ENCODE measurements at regions not wholly inside any gene's neighbourhood (a gene's known extent, or its start where the extent isn't known, plus 50 kb on each side); places are given as distances from the start of the nearest gene placed in this dataset.

- no peak overlapping the region for H3K4me2 ChIP-seq
- ChIA-PET POLR2A (no interaction called here), CTCF (interaction anchor here (1.0 kb wide), 1 partner anchor 26 kb away, joined by 3 read pairs; no protein-coding TSS in a partner anchor)
- no peaks in the 10 kb centered on the region for H3K4me1 ChIP-seq (ENCODE audit: control insufficient read depth in 1 of 2, insufficient read depth in 2 of 2, low read depth in 1 of 2, low read length in 1 of 2)
- no peak overlapping the region for H3K9ac ChIP-seq
- H3K79me2 ChIP-seq (ENCODE audit: insufficient read depth) = no peaks in the 10 kb centered on the region
- no peak overlapping the region for H2AFZ ChIP-seq (ENCODE audit: low read depth)
- H3K9me3 ChIP-seq = no peaks in the 10 kb centered on the region
- no peak overlapping the region for H3K4me3 ChIP-seq (ENCODE audit: low read depth in 2 of 2, low read length in 1 of 2)
- no peak for DNase-seq
- H3K27me3 ChIP-seq (ENCODE audit: insufficient read depth) = no peaks in the 10 kb centered on the region
- no peak for TF ChIP-seq GATA2 (CRISPR knock-in tag; IDR thresholded peaks at IDR 0.05)
- no peak for TF ChIP-seq FOXJ3 (CRISPR knock-in tag; IDR thresholded peaks at IDR 0.05)
- no peak for TF ChIP-seq MEF2A (IDR thresholded peaks at IDR 0.05; ENCODE audit: borderline replicate concordance, low read depth)
- TF ChIP-seq CHD2 (IDR thresholded peaks at IDR 0.05; ENCODE audit: low read length, partially characterized antibody) = no peak
- no peak for TF ChIP-seq NRF1 (IDR thresholded peaks at IDR 0.05; ENCODE audit: low read depth, low read length)
- TF ChIP-seq USF1 (IDR thresholded peaks at IDR 0.05; ENCODE audit: borderline replicate concordance, low read depth) = no peak
- no peak for TF ChIP-seq CTCF (IDR thresholded peaks at IDR 0.05)
- no peak for TF ChIP-seq SMC3 (IDR thresholded peaks at IDR 0.05; ENCODE audit: low read depth, low read length)
- no peak for TF ChIP-seq FOXM1 (IDR thresholded peaks at IDR 0.05; ENCODE audit: low read depth)
- no peak for TF ChIP-seq YY1 (IDR thresholded peaks at IDR 0.05; ENCODE audit: low read depth)
- TF ChIP-seq ZBTB33 (IDR thresholded peaks at IDR 0.05; ENCODE audit: borderline replicate concordance, low read depth) = no peak
- TF ChIP-seq RAD21 (IDR thresholded peaks at IDR 0.05; ENCODE audit: low read length) = no peak
- no peaks in the 10 kb centered on the region for H3K9me2 ChIP-seq
- H3K36me3 ChIP-seq (replicated peaks in 1 of 2; ENCODE audit: control insufficient read depth in 1 of 2, insufficient read depth in 2 of 2, low read length in 1 of 2) = no peaks in the 10 kb centered on the region
- 23% methylated on average over 2 of the region's 2 CpGs for WGBS (ENCODE audit: low lambda C conversion rate)
- no peaks in the 10 kb centered on the region for H3F3A ChIP-seq (replicated peaks; ENCODE audit: insufficient read depth)
- H4K20me1 ChIP-seq (ENCODE audit: insufficient read depth) = no peaks in the 10 kb centered on the region
- no peak overlapping the region for H3K27ac ChIP-seq (ENCODE audit: low read depth in 2 of 2, low read length in 1 of 2)
These were observed 92.7 kb downstream of the GABPA start for GRCh38 chr21:25827513-25827912.
